RWPE2 (cell line): ENCODE measurements at regions not wholly inside any gene's neighbourhood (a gene's known extent, or its start where the extent isn't known, plus 50 kb on each side); places are given as distances from the start of the nearest gene placed in this dataset.

Experiments used
- ATAC-seq: fragments of 200-7000 bp; cut with Tn5 transposase; 3 replicates; pipeline ENCODE4 v1.9.1; 2021; ENCODE audit warnings: low read depth
- DNase-seq: peaks from one replicate; pipeline ENCODE4 v3.0.0-alpha.2; 2020; ENCODE audit warnings: low spot score
- H3K27ac ChIP-seq: fragments of 450-650 bp; 2 replicates; pipeline ENCODE4 v1.5.1; 2017; ENCODE audit warnings: mild to moderate bottlenecking; ENCODE audit not compliant: poor library complexity, severe bottlenecking
- H3K27me3 ChIP-seq: fragments of 250-450 bp; sonication (Bioruptor Pico); 2 replicates; pipeline ENCODE4 v1.5.1; 2021; ENCODE audit warnings: mild to moderate bottlenecking, moderate library complexity; ENCODE audit not compliant: insufficient read depth, poor library complexity, severe bottlenecking
- H3K36me3 ChIP-seq: fragments of 250-450 bp; sonication (Bioruptor Pico); 2 replicates; pipeline ENCODE4 v1.5.1; 2020; ENCODE audit warnings: low read depth, mild to moderate bottlenecking, moderate library complexity
- H3K4me1 ChIP-seq: fragments of 250-450 bp; sonication (Bioruptor Pico); 2 replicates; pipeline ENCODE4 v1.5.1; 2021; ENCODE audit warnings: mild to moderate bottlenecking, moderate library complexity; ENCODE audit not compliant: insufficient read depth, poor library complexity, severe bottlenecking
- H3K4me3 ChIP-seq: fragments of 250-450 bp; sonication (Bioruptor Pico); 2 replicates; pipeline ENCODE4 v1.5.1; 2021; ENCODE audit warnings: mild to moderate bottlenecking, moderate library complexity; ENCODE audit not compliant: severe bottlenecking
- H3K9me3 ChIP-seq: fragments of 250-450 bp; sonication (Bioruptor Pico); 2 replicates; pipeline ENCODE4 v1.5.1; 2021; ENCODE audit warnings: mild to moderate bottlenecking, moderate library complexity; ENCODE audit not compliant: severe bottlenecking
- TF ChIP-seq, protein P1 (sequence below): fragments of 450-650 bp; IDR thresholded peaks from one replicate; pipeline ENCODE4 v1.5.1; 2017; ENCODE audit warnings: mild to moderate bottlenecking, moderate library complexity; ENCODE audit not compliant: poor library complexity, severe bottlenecking

DNA sequence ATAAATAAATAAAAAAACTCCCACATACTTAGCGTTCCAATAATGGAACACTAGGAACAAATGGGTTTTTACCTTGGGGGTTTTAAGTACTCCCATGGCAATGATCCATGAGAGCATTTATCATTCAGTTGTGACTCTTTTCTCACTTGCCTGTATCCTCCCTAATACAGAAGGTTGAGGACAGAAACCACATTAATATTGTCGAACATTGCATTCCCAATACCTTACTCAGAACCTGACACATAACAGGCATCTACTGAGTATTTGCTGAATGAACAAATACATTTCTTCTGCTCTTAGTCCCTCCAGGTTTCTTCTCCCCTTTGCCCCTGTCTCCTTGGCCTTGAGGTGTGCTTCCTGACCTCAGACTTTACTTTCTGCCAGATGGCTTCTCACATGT, 175.9 kb downstream of the CEMIP2 start:
- DNase-seq, result no peak
- peak; percentile 57; the same call in 1 of the 3 replicates for ATAC-seq
- no peaks in the 10 kb centered on the region for H3K9me3 ChIP-seq

DNA sequence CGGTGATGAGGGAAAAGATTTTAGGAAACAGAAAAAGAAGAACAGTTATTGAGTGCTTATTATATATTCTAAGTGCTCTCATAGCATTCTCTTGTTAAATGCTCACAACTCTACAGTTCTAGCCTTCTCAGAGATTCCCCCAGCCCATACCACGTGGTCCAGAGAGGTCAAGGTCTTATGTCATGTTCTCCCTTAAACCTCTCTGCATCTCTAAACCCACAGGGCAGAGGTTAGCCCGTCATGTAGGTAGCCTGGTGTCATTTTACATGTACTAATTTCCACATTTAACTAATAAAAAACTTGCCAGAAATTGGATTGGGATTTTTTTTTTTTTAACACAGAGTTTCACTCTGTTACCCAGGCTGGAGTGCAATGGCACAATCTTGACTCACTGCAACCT, 178.0 kb downstream of the CEMIP2 start:
- no peaks in the 10 kb centered on the region for H3K27me3 ChIP-seq
- TF ChIP-seq, protein P1, sequence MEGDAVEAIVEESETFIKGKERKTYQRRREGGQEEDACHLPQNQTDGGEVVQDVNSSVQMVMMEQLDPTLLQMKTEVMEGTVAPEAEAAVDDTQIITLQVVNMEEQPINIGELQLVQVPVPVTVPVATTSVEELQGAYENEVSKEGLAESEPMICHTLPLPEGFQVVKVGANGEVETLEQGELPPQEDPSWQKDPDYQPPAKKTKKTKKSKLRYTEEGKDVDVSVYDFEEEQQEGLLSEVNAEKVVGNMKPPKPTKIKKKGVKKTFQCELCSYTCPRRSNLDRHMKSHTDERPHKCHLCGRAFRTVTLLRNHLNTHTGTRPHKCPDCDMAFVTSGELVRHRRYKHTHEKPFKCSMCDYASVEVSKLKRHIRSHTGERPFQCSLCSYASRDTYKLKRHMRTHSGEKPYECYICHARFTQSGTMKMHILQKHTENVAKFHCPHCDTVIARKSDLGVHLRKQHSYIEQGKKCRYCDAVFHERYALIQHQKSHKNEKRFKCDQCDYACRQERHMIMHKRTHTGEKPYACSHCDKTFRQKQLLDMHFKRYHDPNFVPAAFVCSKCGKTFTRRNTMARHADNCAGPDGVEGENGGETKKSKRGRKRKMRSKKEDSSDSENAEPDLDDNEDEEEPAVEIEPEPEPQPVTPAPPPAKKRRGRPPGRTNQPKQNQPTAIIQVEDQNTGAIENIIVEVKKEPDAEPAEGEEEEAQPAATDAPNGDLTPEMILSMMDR, result no peak
- no peaks in the 10 kb centered on the region for H3K36me3 ChIP-seq
- no peak overlapping the region for H3K4me3 ChIP-seq
- H3K27ac ChIP-seq, result no peak overlapping the region
- ATAC-seq, result no peak
- H3K9me3 ChIP-seq, result no peaks in the 10 kb centered on the region
- DNase-seq, result no peak
- no peaks in the 10 kb centered on the region for H3K4me1 ChIP-seq

More for the DNA sequence above, 175.9 kb downstream of the CEMIP2 start:
- Histone ChIP-seq H3K4me3 (no peak overlapping the region), H3K4me1 (no peaks in the 10 kb centered on the region), H3K36me3 (no peaks in the 10 kb centered on the region), H3K27ac (no peak overlapping the region), H3K27me3 (no peaks in the 10 kb centered on the region)
- TF ChIP-seq, protein P1, result no peak

DNA sequence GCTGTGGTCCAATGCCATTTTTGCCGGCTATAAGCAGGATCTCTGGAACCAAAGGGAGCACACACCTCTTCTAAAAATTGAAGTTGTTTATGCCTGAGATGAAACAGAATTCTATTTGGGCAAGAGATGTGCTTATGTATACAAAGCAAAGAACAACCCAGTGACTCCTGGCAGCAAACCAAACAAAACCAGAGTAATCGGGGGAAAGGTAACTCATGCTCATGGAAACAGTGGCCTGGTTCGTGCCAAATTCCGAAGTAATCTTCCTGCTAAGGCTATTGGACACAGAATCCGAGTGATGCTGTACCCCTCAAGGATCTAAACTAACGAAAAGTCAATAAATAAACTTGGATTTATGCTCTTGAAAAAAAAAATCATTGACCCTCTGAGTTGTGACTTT, 178.7 kb downstream of the CEMIP2 start:
- Histone ChIP-seq H3K27ac (no peak overlapping the region), H3K4me3 (no peak overlapping the region), H3K27me3 (no peaks in the 10 kb centered on the region), H3K4me1 (no peaks in the 10 kb centered on the region), H3K9me3 (no peaks in the 10 kb centered on the region), H3K36me3 (no peaks in the 10 kb centered on the region)
- no peak for ATAC-seq
- no peak for DNase-seq
- TF ChIP-seq, protein P1, result no peak

DNA sequence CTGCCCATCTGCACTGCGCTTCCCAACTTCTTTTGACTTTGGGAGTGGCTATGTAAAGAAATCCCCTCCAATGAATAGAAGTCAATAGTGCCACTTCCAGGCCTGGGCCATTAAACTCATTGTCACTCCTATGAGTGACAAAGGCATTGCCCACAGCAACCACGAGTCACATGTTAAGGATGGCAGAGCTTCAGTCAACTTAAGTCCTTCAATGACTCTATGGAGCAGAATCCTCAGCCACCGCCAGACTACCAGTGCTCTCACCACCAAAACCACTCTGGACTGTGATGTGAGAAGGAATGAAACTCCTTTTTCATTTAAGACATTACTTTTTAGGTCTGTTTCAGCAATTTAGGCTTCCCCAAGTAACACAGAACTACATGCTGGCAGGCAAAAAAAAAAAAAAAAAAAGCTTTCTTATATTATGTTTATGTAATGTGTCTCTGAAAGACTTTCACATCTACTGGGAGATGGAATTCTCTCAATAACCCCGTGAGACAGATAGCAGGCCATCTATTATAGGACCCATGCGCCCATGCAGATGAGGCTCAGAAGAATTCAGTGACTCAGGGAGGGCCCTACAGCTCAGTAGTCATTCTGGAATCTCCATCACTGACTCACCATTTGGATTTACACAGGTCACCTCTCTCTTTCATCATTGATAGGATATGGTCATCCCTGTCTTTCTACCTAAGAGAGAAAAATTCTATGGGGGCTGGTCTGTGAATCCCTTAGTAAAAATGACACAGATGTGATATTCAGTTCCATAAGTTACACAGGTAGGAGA, 180.5 kb downstream of the CEMIP2 start:
- Histone ChIP-seq H3K9me3 (no peaks in the 10 kb centered on the region), H3K4me3 (no peak overlapping the region), H3K4me1 (no peaks in the 10 kb centered on the region), H3K36me3 (no peaks in the 10 kb centered on the region), H3K27ac (no peak overlapping the region), H3K27me3 (no peaks in the 10 kb centered on the region)
- TF ChIP-seq, protein P1, result no peak
- ATAC-seq (peak; percentile 91), DNase-seq (no peak)

DNA sequence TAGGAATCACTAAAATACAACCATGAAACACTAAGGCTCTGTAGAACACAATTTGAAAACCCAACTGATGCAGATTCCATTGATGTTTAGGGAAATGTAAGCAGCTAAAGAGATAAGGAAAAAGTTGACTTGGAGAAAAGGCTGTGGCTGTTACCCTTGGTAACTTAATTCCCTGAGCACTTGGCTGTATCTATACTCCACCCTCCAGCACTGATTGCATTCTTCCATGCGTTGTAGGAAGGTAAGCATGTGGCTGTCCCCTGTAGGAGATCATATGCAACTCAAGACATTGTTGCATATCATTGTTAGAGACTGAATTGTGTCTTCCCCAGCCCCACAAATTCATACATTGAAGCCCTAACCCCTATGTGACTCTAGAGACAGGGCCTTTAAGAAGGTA, 184.5 kb downstream of the CEMIP2 start:
- H3K36me3 ChIP-seq, result no peaks in the 10 kb centered on the region
- TF ChIP-seq, protein P1, result no peak
- no peaks in the 10 kb centered on the region for H3K9me3 ChIP-seq
- no peak for DNase-seq
- H3K4me3 ChIP-seq, result no peak overlapping the region
- H3K4me1 ChIP-seq, result no peaks in the 10 kb centered on the region
- H3K27ac ChIP-seq, result no peak overlapping the region
- ATAC-seq, result no peak
- H3K27me3 ChIP-seq, result no peaks in the 10 kb centered on the region
